AG09319 (cell line): ENCODE measurements at regions not wholly inside any gene's neighbourhood (a gene's known extent, or its start where the extent isn't known, plus 50 kb on each side); places are given as distances from the start of the nearest gene placed in this dataset.
"Not testable (repeated sequence)": the region's sequence is repeated elsewhere in the genome, so short reads cannot be mapped to it uniquely, and the experiment has no call there.

ENCODE experiments used
- DNase-seq: peaks from one replicate; pipeline ENCODE4 v3.0.0-alpha.2; 2010; ENCODE audit warnings: low read depth; ENCODE audit errors: extremely low read depth
- TF ChIP-seq, protein P1 (sequence below): IDR thresholded peaks from 2 replicates; pipeline ENCODE4 v1.5.1; 2011; ENCODE audit warnings: low read depth, mild to moderate bottlenecking, inconsistent platforms, low read length, moderate library complexity

DNA sequence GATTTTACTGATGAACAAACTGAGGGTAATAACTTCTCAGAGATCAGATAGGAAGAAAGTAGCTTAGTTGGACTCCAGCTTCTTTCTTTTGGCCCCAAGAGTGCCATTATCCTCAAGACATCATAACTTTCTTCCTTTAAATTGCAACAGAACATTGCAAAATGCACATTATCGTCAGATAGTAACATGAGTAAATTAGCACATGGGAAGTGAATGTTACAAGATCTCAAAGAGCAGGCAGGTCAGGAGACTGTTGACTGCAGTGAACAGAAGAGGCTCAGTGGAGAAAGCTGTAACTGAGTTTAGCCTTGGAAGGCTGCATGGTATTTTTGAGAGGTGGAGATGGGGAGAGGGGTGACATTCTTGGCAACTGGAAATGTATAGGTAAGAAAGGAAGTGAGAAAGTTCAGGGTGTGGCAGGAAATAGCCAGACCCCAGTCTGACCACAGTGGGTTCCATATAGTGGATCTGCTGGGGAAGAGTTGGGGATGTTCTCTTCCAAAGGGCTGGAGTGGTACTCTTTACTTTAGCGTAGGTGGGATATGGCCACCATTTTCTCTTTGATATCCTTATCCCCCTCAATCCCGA lies 307.7 kb downstream of the RPLP1 start:
- no peak for DNase-seq
- TF ChIP-seq, protein P1, sequence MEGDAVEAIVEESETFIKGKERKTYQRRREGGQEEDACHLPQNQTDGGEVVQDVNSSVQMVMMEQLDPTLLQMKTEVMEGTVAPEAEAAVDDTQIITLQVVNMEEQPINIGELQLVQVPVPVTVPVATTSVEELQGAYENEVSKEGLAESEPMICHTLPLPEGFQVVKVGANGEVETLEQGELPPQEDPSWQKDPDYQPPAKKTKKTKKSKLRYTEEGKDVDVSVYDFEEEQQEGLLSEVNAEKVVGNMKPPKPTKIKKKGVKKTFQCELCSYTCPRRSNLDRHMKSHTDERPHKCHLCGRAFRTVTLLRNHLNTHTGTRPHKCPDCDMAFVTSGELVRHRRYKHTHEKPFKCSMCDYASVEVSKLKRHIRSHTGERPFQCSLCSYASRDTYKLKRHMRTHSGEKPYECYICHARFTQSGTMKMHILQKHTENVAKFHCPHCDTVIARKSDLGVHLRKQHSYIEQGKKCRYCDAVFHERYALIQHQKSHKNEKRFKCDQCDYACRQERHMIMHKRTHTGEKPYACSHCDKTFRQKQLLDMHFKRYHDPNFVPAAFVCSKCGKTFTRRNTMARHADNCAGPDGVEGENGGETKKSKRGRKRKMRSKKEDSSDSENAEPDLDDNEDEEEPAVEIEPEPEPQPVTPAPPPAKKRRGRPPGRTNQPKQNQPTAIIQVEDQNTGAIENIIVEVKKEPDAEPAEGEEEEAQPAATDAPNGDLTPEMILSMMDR: no peak

DNA sequence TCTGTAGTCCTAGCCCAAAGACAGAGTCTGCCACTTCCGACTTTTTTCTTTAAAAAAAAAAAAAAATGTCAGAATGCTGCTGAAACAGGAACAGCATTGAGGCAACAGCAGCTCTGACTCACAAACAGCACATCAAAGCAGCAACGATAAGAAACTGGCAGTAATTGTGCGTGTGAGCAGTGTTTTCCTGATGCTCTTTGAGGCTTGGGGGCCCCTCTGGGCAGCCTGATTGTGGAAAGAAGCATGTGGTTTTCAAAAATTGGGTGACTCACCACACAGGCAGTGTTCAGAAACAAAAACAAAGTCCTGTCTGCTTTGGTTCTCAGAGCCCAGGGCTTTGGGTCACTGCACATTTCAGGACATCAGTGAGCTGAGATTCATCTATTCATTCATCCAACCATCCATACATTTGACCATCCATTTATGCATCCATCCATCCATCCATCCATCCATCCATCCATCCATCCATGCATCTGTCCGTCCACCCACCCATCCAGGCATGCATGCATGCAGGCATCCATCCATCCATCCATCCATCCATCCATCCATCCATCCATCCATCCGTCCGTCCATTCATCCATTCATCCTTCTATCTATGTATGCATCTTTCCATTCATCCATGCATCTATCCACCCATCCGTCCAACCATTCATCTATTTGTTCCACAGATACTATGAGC lies 308.4 kb downstream of the RPLP1 start:
- TF ChIP-seq, protein P1: no peak
- peak; percentile 95 for DNase-seq

DNA sequence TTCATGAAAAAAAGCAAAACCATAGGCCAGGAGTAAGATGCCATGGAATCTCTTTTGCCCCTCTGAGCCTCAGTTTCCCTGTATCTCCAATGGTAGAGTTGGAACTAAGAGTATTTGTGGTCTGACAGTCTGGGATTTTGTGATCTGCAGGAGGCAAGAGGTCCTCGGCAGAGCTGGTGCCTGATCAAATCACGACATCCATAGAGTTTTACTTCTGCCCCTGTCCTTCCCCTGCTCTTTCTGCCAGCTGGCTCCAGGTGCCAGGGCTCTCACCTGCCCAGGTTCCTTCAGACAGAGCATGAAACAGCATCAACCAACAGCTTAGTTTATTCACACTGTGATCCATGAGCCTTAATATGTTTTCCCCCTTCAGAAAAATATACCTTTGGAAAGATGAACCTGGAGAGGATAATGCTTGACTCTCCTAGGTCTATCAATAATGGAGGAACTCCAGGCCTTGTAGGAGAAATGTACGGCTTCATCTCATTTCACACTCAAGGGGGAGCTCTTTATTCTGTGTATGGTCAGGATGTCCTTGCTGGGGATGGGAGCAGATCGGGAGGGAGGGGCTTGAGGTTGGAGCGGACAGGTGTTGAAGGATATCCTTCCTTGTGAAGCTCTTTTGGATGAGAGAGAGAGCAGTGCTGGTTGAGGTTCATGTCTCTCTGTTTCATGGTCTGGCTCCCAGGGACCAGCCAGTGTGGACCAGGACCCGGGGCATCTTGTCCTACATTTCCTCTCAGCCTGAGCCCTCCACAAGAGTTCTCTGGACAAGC lies 309.9 kb downstream of the RPLP1 start:
- TF ChIP-seq, protein P1: no peak
- no peak for DNase-seq

DNA sequence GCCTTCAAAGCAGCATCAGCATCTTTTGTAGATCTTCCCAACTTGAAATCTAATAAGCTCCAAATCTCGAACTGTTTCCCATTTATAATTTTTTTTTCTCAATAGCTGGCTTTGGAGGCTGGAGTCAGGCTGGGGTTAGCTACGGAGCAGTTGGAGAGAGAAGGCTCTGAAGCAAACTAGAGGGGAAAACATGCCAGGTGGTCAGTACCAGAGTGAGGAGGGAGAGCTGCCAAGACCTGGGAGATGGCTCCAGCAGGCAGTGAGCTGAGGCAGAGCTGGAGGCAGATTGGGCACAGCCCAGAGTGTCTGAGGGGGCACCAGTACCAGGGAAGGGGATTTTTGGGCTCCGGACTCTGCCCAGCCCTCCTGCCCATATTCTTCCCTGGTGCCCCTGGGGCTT lies 311.2 kb downstream of the RPLP1 start:
- TF ChIP-seq, protein P1: no peak
- DNase-seq: no peak

DNA sequence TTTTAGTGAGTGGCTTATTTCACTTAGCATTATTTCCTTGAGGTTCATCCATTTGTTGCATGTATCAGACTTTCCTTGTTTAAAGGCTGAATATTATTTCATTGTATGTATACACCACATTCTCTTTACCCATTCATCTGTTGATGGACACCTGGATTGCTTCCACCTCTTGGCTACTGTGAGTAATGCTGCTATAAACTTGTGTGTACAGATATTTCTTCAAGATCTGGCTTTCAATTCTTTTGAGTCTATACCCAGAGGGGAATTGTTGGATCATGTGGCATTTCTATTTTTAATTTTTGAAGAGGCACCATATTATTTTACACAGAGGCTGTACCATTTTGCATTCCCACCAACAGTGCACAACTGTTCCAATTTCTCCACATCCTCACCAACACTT lies 313.5 kb downstream of the RPLP1 start:
- TF ChIP-seq, protein P1: no peak
- DNase-seq: no peak

DNA sequence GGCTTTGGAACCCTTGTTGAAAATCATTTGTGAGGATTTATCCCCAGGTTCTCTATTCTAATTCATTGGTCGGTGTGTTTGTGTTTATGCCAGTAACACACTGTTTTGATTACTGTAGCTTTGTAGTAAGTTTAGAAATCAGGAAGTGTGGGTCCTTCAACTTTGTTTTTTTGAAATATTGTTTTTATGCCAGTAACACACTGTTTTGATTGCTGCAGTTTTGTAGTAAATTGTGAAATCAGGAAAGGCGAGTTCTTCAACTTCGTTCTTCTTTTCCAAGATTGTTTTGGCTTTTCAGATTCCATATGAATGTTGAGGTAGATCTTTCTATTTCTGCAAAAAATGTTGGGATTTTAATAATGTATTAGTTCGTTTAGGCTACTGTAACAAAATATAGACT lies 314.6 kb downstream of the RPLP1 start:
- DNase-seq: no peak
- TF ChIP-seq, protein P1: no peak

DNA sequence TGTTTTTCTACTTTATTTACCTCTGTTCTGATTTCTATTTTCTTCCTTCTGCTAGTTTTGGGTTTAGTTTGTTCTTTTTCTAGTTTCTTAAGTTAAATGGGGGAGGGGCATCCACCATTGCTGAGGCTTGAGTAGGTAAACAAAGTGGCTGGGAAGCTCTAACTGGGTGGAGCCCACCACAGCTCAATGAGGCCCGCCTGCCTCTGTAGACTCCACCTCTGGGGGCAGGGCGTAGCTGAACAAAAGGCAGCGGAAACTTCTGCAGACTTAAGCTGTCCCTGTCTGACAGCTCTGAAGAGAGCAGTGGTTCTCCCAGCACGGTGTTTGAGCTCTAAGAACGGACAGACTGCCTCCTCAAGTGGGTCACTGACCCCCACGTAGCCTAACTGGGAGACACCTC lies 316.7 kb downstream of the RPLP1 start:
- not testable (repeated sequence) for DNase-seq

DNA sequence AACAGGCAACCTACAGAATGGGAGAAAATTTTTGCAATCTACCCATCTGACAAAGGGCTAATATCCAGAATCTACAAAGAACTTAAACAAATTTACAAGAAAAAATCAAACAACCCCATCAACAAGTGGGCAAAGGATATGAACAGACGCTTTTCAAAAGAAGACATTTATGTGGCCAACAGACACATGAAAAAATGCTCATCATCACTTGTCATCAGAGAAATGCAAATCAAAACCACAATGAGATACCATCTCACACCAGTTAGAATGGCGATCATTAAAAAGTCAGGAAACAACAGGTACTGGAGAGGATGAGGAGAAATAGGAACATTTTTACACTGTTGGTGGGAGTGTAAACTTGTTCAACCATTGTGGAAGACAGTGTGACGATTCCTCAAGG lies 321.6 kb downstream of the RPLP1 start:
- not testable (repeated sequence) for DNase-seq

DNA sequence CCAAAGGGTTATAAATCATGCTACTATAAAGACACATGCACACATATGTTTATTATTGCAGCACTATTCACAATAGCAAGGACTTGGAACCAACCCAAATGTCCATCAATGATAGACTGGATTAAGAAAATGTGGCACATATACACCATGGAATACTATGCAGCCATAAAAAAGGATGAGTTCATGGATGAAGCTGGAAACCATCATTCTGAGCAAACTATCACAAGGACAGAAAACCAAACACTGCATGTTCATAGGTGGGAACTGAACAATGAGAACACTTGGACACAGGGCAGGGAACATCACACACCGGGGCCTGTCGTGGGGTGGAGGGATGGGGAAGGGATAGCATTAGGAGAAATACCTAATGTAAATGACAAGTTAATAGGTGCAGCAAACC lies 322.1 kb downstream of the RPLP1 start:
- not testable (repeated sequence) for DNase-seq
